ENCODE measurements at regions not wholly inside any gene's neighbourhood (a gene's known extent, or its start where the extent isn't known, plus 50 kb on each side); places are given as distances from the start of the nearest gene placed in this dataset.

DNA sequence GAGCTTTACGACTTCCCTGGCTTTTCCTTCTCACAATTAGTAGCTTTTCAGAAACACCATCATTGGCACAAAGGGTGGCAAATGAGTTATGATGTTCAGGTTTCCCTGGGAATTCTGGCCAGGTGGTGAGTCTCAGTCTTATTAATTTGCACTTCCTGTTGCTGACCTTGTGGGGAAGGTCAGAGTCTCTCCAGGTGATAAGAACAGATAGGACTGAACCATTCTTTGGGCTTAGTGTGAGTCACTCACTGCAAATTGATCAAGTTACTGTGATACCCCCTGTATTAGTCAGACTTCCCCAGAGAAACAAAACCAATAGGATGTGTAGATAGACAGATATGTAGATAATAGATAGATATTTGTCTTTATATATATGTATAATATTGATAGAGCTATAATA, 53.8 kb upstream of the RANBP3L start:
- Histone ChIP-seq H3K27ac (no peak overlapping the region), H3K4me1 (peaks cover 30% of the 10 kb centered on the region), H3K27me3 (no peaks in the 10 kb centered on the region), H3K36me3 (ENCODE audit: low read depth, missing control alignments) (no peaks in the 10 kb centered on the region), H3K9me3 (no peaks in the 10 kb centered on the region), H3K4me3 (no peak overlapping the region)
- intact Hi-C loops (cut with DNase I; ENCODE audit: low total_unique reads), result no loop called here
- TF ChIP-seq, protein P1, sequence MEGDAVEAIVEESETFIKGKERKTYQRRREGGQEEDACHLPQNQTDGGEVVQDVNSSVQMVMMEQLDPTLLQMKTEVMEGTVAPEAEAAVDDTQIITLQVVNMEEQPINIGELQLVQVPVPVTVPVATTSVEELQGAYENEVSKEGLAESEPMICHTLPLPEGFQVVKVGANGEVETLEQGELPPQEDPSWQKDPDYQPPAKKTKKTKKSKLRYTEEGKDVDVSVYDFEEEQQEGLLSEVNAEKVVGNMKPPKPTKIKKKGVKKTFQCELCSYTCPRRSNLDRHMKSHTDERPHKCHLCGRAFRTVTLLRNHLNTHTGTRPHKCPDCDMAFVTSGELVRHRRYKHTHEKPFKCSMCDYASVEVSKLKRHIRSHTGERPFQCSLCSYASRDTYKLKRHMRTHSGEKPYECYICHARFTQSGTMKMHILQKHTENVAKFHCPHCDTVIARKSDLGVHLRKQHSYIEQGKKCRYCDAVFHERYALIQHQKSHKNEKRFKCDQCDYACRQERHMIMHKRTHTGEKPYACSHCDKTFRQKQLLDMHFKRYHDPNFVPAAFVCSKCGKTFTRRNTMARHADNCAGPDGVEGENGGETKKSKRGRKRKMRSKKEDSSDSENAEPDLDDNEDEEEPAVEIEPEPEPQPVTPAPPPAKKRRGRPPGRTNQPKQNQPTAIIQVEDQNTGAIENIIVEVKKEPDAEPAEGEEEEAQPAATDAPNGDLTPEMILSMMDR (IDR thresholded peaks at IDR 0.05), result no peak
- no peak for TF ChIP-seq POLR2A (IDR thresholded peaks at IDR 0.05)
- no peak for DNase-seq
- WGBS, 2 donors, result 89 to 100% methylated on average over 1 of the region's 1 CpG

DNA sequence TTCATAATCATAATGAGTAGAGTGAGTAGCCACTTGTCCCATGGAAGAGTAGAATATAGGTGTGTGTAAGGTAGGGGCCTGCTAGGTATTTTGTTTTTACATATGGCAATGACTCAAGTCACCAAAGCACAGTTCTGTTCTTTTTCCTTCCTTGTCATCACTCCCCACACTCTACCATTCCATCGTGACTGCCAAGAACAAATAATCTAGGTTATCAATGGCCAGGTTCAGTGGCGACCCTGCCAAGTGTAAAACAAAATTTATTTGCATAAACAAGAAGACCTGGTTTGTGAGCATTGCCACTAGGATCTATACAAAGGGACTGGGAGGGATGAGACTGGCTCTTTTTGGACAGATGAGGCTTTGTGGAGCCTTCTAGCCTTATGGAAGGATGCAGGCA, 55.2 kb upstream of the RANBP3L start:
- TF ChIP-seq, protein P1 (IDR thresholded peaks at IDR 0.05), result no peak
- no peak for TF ChIP-seq POLR2A (IDR thresholded peaks at IDR 0.05)

DNA sequence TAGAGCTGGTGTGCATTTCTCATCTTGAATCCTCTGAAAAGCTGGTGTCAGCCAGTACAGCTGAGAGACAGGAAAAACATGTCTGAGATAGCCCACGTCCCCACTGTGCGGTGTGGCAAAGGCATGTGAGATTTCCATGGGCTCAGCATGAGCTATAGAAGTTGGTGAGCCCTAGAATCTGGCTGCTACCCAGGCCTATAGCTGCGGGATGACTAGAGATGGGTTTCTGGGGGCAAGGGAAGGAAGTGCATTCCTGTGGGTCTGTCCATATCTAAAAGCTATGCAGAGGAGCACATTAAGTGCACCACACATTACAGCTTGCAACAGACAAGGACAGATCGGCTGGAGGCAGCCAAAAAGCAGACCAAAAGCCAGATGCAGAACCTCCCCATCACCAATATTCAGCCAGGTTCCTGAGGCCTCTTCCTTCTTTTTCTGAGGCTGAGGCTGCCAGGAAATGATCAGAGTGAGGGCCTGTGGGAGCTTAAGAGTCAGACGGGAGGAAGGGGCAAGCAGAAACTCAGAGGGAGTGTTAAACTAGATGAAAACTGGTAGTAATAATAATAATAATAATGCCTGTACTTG, 55.8 kb upstream of the RANBP3L start:
- Histone ChIP-seq H3K4me1 (peaks cover 30% of the 10 kb centered on the region), H3K4me3 (no peak overlapping the region), H3K27ac (no peak overlapping the region), H3K36me3 (ENCODE audit: low read depth, missing control alignments) (no peaks in the 10 kb centered on the region), H3K9me3 (no peaks in the 10 kb centered on the region), H3K27me3 (no peaks in the 10 kb centered on the region)
- 34 to 40% methylated on average over 5 of the region's 5 CpGs for WGBS, 2 donors
- no peak for DNase-seq
- TF ChIP-seq, protein P1 (IDR thresholded peaks at IDR 0.05), result no peak
- no peak for TF ChIP-seq POLR2A (IDR thresholded peaks at IDR 0.05)
- intact Hi-C loops (cut with DNase I; ENCODE audit: low total_unique reads), result no loop called here

More for the DNA sequence above, 55.2 kb upstream of the RANBP3L start:
- Histone ChIP-seq H3K36me3 (ENCODE audit: low read depth, missing control alignments) (no peaks in the 10 kb centered on the region), H3K4me1 (peaks cover 30% of the 10 kb centered on the region), H3K4me3 (no peak overlapping the region), H3K27me3 (no peaks in the 10 kb centered on the region), H3K27ac (no peak overlapping the region), H3K9me3 (no peaks in the 10 kb centered on the region)
- intact Hi-C loops (cut with DNase I; ENCODE audit: low total_unique reads), result no loop called here
- DNase-seq, result no peak
- WGBS, 2 donors, result 67 to 72% methylated on average over 2 of the region's 2 CpGs

DNA sequence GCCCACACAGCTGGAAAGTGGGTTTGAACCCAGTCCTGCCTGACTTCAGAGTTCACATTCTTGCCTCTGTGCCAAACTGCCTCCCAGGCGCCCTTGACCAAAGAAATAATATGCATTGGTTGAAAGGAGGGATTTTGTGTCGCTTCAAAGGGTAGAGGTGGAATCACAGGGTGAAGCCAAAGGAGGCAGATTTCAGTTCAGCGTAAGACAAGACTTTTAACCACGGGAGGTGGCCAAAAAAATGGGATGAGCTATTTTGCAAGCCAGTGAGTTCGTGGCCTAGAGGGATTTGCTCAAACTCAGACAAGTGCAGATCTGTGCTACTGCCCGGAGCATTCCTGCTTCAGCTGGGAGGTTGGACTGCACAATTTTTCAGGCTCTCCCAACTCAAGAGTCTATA, 57.6 kb upstream of the RANBP3L start:
- Histone ChIP-seq H3K4me3 (no peak overlapping the region), H3K36me3 (ENCODE audit: low read depth, missing control alignments) (no peaks in the 10 kb centered on the region), H3K27ac (no peak overlapping the region), H3K27me3 (no peaks in the 10 kb centered on the region), H3K4me1 (peaks cover 30% of the 10 kb centered on the region), H3K9me3 (no peaks in the 10 kb centered on the region)
- WGBS, 2 donors, result 37 to 58% methylated on average over 6 of the region's 6 CpGs
- TF ChIP-seq, protein P1 (IDR thresholded peaks at IDR 0.05), result no peak
- no peak for TF ChIP-seq POLR2A (IDR thresholded peaks at IDR 0.05)
- peak; percentile 53 for DNase-seq
- intact Hi-C loops (cut with DNase I; ENCODE audit: low total_unique reads), result no loop called here

DNA sequence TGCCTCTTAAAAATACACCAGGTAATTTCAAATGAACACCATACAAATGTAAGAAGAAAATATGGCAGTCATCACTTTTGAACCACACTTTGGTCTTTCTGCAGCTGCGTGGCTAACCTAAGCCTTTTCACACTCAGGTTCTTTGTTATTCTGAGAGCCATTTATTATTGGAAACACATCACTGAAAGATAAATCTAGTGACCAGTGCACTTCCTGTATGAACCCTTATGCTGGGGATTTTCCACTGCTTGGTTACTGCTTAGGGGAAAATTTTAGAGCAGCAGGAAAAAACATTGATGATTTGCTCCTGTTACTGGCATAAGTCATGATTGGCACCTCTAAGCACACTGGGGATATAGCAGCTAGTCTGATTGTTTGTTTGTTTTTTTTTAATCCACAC, 58.6 kb upstream of the RANBP3L start:
- Histone ChIP-seq H3K4me3 (no peak overlapping the region), H3K27me3 (no peaks in the 10 kb centered on the region), H3K9me3 (no peaks in the 10 kb centered on the region), H3K36me3 (ENCODE audit: low read depth, missing control alignments) (no peaks in the 10 kb centered on the region), H3K27ac (no peak overlapping the region), H3K4me1 (peaks cover 35% of the 10 kb centered on the region)
- TF ChIP-seq, protein P1 (IDR thresholded peaks at IDR 0.05), result no peak
- no peak for TF ChIP-seq POLR2A (IDR thresholded peaks at IDR 0.05)
- no peak for DNase-seq
- WGBS, 2 donors, result 72 to 77% methylated on average over 1 of the region's 1 CpG
- intact Hi-C loops (cut with DNase I; ENCODE audit: low total_unique reads), result no loop called here

All from testis (tissue), 2 donors.